Duodenal mucosa (tissue), 2 donors: ENCODE measurements at regions not wholly inside any gene's neighbourhood (a gene's known extent, or its start where the extent isn't known, plus 50 kb on each side); places are given as distances from the start of the nearest gene placed in this dataset.

Experiments used
- H3K27ac ChIP-seq: one replicate; pipeline ENCODE4 v1.7.0; 2013; ENCODE audit warnings: low read depth, low read length
- H3K27me3 ChIP-seq, 2 donors: one replicate each; pipeline ENCODE4 v1.7.0; 2013; ENCODE audit warnings: low read length in 2 of 2, control low read depth in 1 of 2; ENCODE audit not compliant: insufficient read depth in 2 of 2, control insufficient read depth in 1 of 2
- H3K36me3 ChIP-seq, 2 donors: one replicate each; pipeline ENCODE4 v1.7.0; 2013; ENCODE audit warnings: low read length in 2 of 2, control low read depth in 1 of 2; ENCODE audit not compliant: insufficient read depth in 2 of 2, control insufficient read depth in 1 of 2
- H3K4me1 ChIP-seq, 2 donors: one replicate each; pipeline ENCODE4 v1.7.0; 2013; ENCODE audit warnings: low read length in 2 of 2, control low read depth in 1 of 2; ENCODE audit not compliant: insufficient read depth in 2 of 2, control insufficient read depth in 1 of 2
- H3K4me3 ChIP-seq, 2 donors: one replicate each; pipeline ENCODE4 v1.7.0; 2013; ENCODE audit warnings: low read length in 2 of 2, low read depth in 1 of 2
- H3K9ac ChIP-seq, 2 donors: one replicate each; pipeline ENCODE4 v1.7.0; 2013; ENCODE audit warnings: low read length in 2 of 2, low read depth in 1 of 2
- H3K9me3 ChIP-seq, 2 donors: one replicate each; pipeline ENCODE4 v1.7.0; 2013; ENCODE audit warnings: low read length in 2 of 2, control low read depth in 1 of 2; ENCODE audit not compliant: control insufficient read depth in 1 of 2

- no peaks in the 10 kb centered on the region for H3K4me1 ChIP-seq
- no peaks in the 10 kb centered on the region for H3K36me3 ChIP-seq
- H3K4me3 ChIP-seq, result no peak overlapping the region
- H3K9me3 ChIP-seq, result no peaks in the 10 kb centered on the region
- no peak overlapping the region for H3K27ac ChIP-seq
- no peaks in the 10 kb centered on the region for H3K27me3 ChIP-seq
- H3K9ac ChIP-seq, result no peak overlapping the region
Measured at GRCh38 chrX:13911586-13911985, 94.7 kb upstream of the GPM6B start.

- Histone ChIP-seq H3K36me3 (no peaks in the 10 kb centered on the region), H3K9ac (no peak overlapping the region), H3K9me3 (no peaks in the 10 kb centered on the region), H3K27me3 (no peaks in the 10 kb centered on the region), H3K27ac (no peak overlapping the region), H3K4me3 (no peak overlapping the region), H3K4me1 (no peaks in the 10 kb centered on the region)
Measured at GRCh38 chrX:13906093-13906492, 89.2 kb upstream of the GPM6B start.

GRCh38 chrX:13903405-13903804 lies 86.5 kb upstream of the GPM6B start:
- Histone ChIP-seq H3K9me3 (no peaks in the 10 kb centered on the region), H3K27me3 (no peaks in the 10 kb centered on the region), H3K9ac (no peak overlapping the region), H3K27ac (no peak overlapping the region), H3K4me3 (no peak overlapping the region), H3K4me1 (no peaks in the 10 kb centered on the region), H3K36me3 (no peaks in the 10 kb centered on the region)

- Histone ChIP-seq H3K4me1 (no peaks in the 10 kb centered on the region), H3K4me3 (no peak overlapping the region), H3K27me3 (no peaks in the 10 kb centered on the region), H3K9ac (no peak overlapping the region), H3K9me3 (no peaks in the 10 kb centered on the region), H3K36me3 (no peaks in the 10 kb centered on the region), H3K27ac (no peak overlapping the region)
Measured at GRCh38 chrX:13902406-13902805, 85.5 kb upstream of the GPM6B start.

GRCh38 chrX:13901354-13901753 lies 84.5 kb upstream of the GPM6B start:
- Histone ChIP-seq H3K36me3 (no peaks in the 10 kb centered on the region), H3K4me3 (no peak overlapping the region), H3K4me1 (no peaks in the 10 kb centered on the region), H3K9me3 (no peaks in the 10 kb centered on the region), H3K27ac (no peak overlapping the region), H3K9ac (no peak overlapping the region), H3K27me3 (no peaks in the 10 kb centered on the region)

GRCh38 chrX:13900351-13900750 lies 83.5 kb upstream of the GPM6B start:
- Histone ChIP-seq H3K4me3 (no peak overlapping the region), H3K27me3 (no peaks in the 10 kb centered on the region), H3K36me3 (no peaks in the 10 kb centered on the region), H3K9me3 (no peaks in the 10 kb centered on the region), H3K4me1 (no peaks in the 10 kb centered on the region), H3K9ac (no peak overlapping the region), H3K27ac (no peak overlapping the region)

- Histone ChIP-seq H3K4me3 (no peak overlapping the region), H3K9me3 (no peaks in the 10 kb centered on the region), H3K4me1 (no peaks in the 10 kb centered on the region), H3K9ac (no peak overlapping the region), H3K27me3 (no peaks in the 10 kb centered on the region), H3K36me3 (no peaks in the 10 kb centered on the region), H3K27ac (no peak overlapping the region)
Measured at GRCh38 chrX:13899607-13900006, 82.7 kb upstream of the GPM6B start.

GRCh38 chrX:13898603-13899002 lies 81.7 kb upstream of the GPM6B start:
- Histone ChIP-seq H3K27ac (no peak overlapping the region), H3K36me3 (no peaks in the 10 kb centered on the region), H3K9me3 (no peaks in the 10 kb centered on the region), H3K4me1 (no peaks in the 10 kb centered on the region), H3K27me3 (no peaks in the 10 kb centered on the region), H3K4me3 (no peak overlapping the region), H3K9ac (no peak overlapping the region)

- no peak overlapping the region for H3K4me3 ChIP-seq
- no peaks in the 10 kb centered on the region for H3K9me3 ChIP-seq
- H3K9ac ChIP-seq, result no peak overlapping the region
- H3K4me1 ChIP-seq, result no peaks in the 10 kb centered on the region
- no peaks in the 10 kb centered on the region for H3K27me3 ChIP-seq
- no peak overlapping the region for H3K27ac ChIP-seq
- no peaks in the 10 kb centered on the region for H3K36me3 ChIP-seq
Measured at GRCh38 chrX:13898083-13898482, 81.2 kb upstream of the GPM6B start.

GRCh38 chrX:13897566-13897965 lies 80.7 kb upstream of the GPM6B start:
- no peaks in the 10 kb centered on the region for H3K36me3 ChIP-seq
- H3K4me1 ChIP-seq, result no peaks in the 10 kb centered on the region
- no peaks in the 10 kb centered on the region for H3K27me3 ChIP-seq
- no peaks in the 10 kb centered on the region for H3K9me3 ChIP-seq
- no peak overlapping the region for H3K9ac ChIP-seq
- H3K4me3 ChIP-seq, result no peak overlapping the region
- H3K27ac ChIP-seq, result no peak overlapping the region

- Histone ChIP-seq H3K27me3 (no peaks in the 10 kb centered on the region), H3K4me1 (no peaks in the 10 kb centered on the region), H3K27ac (no peak overlapping the region), H3K4me3 (no peak overlapping the region), H3K9me3 (no peaks in the 10 kb centered on the region), H3K9ac (no peak overlapping the region), H3K36me3 (no peaks in the 10 kb centered on the region)
Measured at GRCh38 chrX:13894888-13895565, 78.1 kb upstream of the GPM6B start.
